Stimulated activated CD8-positive, alpha-beta memory T cell treated with anti-CD3 and anti-CD28 coated beads, Interleukin-12 subunit alpha, Interleukin-12 subunit beta, amount 100 ng/mL, for 4 hours (primary cell): ENCODE measurements at regions not wholly inside any gene's neighbourhood (a gene's known extent, or its start where the extent isn't known, plus 50 kb on each side); places are given as distances from the start of the nearest gene placed in this dataset.
"Not testable (repeated sequence)": the region's sequence is repeated elsewhere in the genome, so short reads cannot be mapped to it uniquely, and the experiment has no call there.

Experiments used
- DNase-seq: peaks from one replicate; pipeline ENCODE4 v3.0.0-alpha.2; 2020; ENCODE audit warnings: low read depth

DNA sequence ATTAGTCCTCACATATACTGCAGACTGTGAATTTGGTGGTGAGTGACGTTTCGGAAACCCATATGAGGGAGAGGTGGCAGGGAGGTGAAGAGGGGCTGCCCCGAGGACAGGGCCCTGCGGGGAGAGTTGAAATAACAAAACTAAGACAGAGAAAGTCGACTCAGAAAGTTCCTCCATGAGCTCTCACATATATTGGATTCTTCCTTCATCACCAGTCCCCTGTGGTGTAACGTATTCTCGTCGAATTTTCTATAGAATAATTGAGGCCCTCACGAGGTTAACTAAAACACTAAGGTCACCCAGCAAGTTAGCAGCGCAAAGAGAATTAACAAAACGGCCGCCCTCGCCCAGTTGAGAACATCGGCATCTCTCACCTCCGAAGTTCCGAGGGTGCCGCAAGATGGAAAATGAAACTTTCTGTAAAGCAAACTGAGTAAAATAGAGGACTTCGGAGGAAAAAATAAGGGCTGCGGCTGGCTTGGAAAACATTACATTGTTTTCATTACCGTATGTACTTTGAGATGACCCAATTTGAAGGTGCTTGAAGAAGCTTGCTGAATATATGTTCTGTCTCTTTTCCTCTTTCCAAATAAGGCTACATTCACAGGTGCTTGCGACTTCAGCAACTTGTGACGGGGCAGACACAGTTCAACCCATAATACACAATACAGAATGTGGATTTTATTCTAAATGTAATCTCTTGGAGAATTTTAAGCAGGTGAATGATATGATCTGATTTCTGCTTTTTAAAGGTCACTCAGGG, 490.9 kb upstream of the JARID2 start:
- DNase-seq, result no peak

GRCh38 chr6:14756340-14756739, 489.5 kb upstream of the JARID2 start:
- DNase-seq, result no peak

GRCh38 chr6:14757014-14757413, 488.9 kb upstream of the JARID2 start:
- DNase-seq, result no peak

GRCh38 chr6:14757418-14757817, 488.5 kb upstream of the JARID2 start:
- no peak for DNase-seq

- no peak for DNase-seq
These were observed 487.3 kb upstream of the JARID2 start for GRCh38 chr6:14758421-14759081.

DNA sequence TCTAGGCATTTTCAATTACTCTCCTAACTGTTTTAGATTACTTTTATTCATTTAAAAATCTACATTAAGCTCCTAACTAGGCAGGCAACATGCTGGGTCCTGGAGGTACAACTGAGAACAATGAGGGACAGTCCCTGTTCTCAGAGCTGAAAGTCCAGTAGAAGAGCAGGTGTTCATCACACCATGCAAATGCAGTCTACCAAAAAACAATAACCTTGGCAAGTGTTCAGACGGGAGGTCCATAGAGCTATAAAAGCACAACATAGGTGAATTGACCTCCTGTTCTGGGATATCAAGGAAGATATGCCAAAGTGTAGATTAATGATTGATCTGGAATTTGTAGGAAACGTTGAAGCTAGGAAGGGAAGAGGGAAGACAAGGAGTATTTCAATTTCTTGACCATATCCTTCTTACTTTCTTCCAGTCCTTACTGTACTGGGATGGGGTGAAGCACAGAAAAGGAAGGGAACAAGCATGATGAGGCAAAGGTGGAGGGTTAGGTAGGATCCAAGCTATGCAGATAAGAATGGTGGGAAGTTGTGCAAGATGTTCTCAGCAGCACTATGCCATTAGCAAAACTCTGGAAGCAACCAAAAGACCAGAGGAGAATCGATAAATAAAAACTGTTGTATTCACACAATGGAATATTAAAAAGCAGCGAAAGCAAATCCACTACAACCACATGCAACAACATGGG, 485.7 kb upstream of the JARID2 start:
- DNase-seq, result no peak

- DNase-seq, result no peak
These were observed 483.8 kb upstream of the JARID2 start for GRCh38 chr6:14762077-14762476.

- DNase-seq, result no peak
These were observed 482.7 kb upstream of the JARID2 start for GRCh38 chr6:14763139-14763538.

- no peak for DNase-seq
These were observed 482.3 kb upstream of the JARID2 start for GRCh38 chr6:14763616-14764015.

- no peak for DNase-seq
These were observed 480.8 kb upstream of the JARID2 start for GRCh38 chr6:14765106-14765505.

GRCh38 chr6:14765721-14766390, 480.0 kb upstream of the JARID2 start:
- no peak for DNase-seq

DNA sequence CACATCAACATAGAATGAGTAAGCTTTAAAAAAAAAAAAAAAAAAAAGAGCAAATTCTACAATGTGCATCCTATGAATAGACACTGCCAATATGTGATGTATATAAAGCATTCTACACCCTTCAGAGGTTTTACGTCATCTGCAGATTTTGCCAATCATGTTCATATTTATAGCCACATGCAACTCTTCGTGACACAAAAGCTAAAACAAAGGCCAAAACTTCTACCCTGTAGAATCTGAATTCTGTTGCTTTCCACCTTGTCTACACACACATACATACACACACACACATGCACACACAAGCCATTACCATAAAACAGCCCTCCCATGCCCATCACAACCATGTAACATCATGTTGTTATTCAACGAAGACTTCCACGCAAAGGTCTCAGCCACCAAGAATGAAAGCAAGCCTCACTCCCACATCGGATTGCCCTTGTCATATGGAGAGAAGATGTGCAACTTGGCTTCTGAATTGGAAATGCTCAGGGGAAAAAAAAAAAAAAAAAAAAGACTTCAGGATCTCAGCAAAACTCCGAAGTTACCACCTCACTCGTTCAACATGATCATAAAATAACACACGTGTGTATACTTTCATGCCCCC, 479.4 kb upstream of the JARID2 start:
- no peak for DNase-seq

GRCh38 chr6:14767226-14767625, 478.6 kb upstream of the JARID2 start:
- no peak for DNase-seq

DNA sequence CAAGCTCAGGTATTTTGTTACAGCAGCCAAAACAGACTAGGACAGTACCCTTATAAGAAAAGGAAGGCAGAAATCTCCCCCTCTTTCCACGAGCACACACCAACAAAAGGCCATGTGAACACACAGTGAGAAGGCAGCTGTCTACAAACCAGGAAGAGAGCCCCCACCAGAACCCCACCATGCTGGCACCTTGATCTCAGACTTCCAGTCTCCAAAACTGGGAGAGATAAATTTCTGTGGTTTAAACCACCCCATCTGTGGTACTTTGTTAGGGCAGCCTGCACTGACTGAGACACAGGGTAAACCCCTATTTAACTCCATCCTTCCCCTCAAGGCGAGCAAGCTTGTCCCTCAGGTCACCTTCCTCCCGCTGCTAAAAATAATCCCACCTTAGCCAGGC, 475.8 kb upstream of the JARID2 start:
- DNase-seq, result no peak

DNA sequence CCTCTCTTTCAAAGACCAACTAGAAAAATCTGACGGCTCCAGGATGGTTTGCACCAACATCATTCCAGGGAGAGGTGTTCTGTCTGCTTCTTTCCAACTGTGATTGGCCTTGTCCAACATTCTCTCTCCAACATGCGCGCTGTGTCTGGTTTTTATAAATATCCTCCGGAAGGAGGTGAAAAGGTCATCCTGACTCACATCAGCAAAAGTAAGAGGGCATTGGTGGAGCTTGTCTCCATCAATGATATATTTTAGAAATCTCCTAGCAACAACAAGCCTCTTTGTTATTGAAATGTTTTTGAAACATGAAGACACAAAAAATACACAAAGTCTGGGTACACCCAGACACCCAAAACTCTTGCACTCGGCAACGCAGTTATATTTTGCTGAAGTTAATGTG, 475.3 kb upstream of the JARID2 start:
- DNase-seq, result no peak

GRCh38 chr6:14771016-14771415, 474.9 kb upstream of the JARID2 start:
- no peak for DNase-seq

DNA sequence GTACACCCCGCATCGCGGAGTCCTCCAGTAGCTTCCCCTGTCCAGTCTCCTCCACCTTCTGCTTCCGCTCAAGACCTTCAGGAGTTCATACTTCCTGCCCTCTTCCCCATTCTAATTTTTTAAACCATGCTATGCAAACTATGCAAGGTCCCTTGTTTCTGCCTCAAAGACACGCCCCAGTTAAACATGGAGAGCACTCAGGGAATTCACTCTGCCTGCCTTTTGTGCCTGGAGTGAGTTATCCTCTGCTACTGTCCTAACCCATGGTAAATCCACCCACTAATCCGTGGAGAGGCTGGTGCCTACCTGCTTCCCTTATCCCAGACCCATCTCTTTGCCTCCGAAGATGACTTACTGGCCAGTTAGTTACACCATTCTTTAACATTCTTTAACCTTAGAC, 473.7 kb upstream of the JARID2 start:
- DNase-seq, result no peak

DNA sequence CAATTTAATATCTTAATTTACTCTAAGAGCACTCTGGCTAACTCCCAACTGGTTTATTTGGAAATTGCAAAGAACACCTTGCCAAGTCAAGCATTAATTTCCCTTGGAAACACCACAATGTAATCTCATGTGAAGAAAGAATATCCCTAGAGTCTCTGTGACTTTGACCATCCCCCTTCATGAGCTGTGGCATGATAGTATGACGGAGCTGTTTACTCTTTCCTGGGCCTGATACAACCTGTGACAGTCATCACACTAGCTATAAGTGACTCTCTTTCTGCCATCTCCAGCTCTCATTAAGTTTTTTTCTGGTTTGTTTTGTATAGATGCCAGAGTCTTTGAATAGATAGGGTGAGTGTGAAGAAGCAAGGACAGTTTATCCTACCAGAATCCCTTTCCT, 470.3 kb upstream of the JARID2 start:
- DNase-seq, result no peak

- DNase-seq, result no peak
These were observed 469.6 kb upstream of the JARID2 start for GRCh38 chr6:14776307-14776706.

DNA sequence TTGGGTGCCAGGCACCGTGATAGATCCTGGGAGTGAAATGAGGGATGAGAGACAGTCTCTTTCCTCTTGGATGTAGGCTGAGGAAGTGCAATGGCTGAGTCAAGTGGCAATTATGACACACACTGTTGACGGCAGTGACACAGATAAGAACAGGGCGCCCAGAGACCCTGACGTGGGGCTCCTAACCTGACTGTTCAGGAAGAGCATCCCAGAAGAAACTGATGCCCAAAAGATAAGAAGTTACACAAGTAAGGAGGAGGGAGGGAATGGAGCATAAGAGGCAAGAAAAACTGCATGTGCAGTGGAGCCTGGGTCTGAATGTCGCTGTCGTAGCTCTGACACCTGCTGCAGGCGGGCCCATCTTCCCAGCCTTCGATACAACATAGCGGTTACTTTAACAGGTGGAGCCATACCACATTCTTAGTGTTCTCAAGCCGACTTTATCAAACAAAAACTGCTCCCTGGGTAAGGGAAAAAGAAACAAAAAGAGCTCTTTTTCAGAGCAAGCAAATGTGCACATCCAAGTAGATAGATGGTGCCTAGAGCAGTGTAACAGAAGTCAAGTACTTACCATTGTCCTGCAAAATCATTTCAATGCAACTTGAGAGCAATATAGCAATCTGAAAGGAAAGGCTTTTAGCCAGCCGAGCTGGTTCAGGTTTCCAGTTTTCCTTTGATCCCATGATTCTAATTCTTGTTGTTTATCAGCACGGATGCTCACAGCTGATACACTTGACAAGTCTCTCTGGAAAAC, 463.9 kb upstream of the JARID2 start:
- DNase-seq, result no peak

DNA sequence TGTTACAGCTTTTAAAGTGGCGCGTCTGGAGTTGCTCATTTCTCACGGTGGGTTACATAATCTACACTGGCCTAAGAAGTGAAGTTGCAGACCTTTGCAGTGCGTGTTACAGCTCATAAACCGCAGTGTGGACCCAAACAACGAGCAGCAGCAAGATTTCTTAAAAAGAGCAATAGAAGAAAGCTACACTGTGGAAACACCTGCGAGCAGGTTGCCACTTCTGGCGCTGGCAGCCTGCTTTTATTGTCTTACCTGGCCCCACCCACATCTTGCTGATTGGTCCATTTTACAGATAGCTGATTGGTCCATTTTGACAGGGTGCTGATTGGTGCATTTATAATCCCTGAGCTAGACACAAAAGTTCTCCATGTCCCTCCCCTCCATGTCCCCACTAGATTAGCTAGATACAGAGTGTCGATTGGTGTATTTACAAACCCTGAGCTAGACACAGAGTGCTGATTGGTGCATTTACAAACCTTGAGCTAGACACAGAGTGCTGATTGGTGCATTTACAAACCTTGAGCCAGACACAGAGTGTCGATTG, 462.9 kb upstream of the JARID2 start:
- not testable (repeated sequence) for DNase-seq
